Muscle layer of duodenum (tissue), 2 donors: ENCODE measurements at regions not wholly inside any gene's neighbourhood (a gene's known extent, or its start where the extent isn't known, plus 50 kb on each side); places are given as distances from the start of the nearest gene placed in this dataset.

Experiments used
- H3K27ac ChIP-seq: one replicate; pipeline ENCODE4 v1.7.0; 2013; ENCODE audit warnings: mild to moderate bottlenecking, low read length
- H3K27me3 ChIP-seq: one replicate; pipeline ENCODE4 v1.7.0; 2013; ENCODE audit warnings: low read depth, mild to moderate bottlenecking, control low read depth, low read length
- H3K36me3 ChIP-seq, 2 donors: one replicate each; pipeline ENCODE4 v1.7.0; 2013; ENCODE audit warnings: low read length in 2 of 2, control low read depth in 1 of 2, mild to moderate bottlenecking in 1 of 2; ENCODE audit not compliant: insufficient read depth in 2 of 2, control insufficient read depth in 1 of 2
- H3K4me1 ChIP-seq, 2 donors: one replicate each; pipeline ENCODE4 v1.7.0; 2013; ENCODE audit warnings: low read length in 2 of 2, mild to moderate bottlenecking in 2 of 2, control low read depth in 1 of 2, moderate library complexity in 1 of 2; ENCODE audit not compliant: insufficient read depth in 2 of 2, control insufficient read depth in 1 of 2
- H3K4me3 ChIP-seq, 2 donors: one replicate each; pipeline ENCODE4 v1.7.0; 2013; ENCODE audit warnings: low read length in 2 of 2, low read depth in 1 of 2, mild to moderate bottlenecking in 1 of 2
- H3K9me3 ChIP-seq, 2 donors: one replicate each; pipeline ENCODE4 v1.7.0; 2013; ENCODE audit warnings: low read length in 2 of 2, control low read depth in 1 of 2, mild to moderate bottlenecking in 1 of 2; ENCODE audit not compliant: control insufficient read depth in 1 of 2
- donor health status: healthy.

GRCh38 chr3:159447841-159448240 lies 540.8 kb upstream of the IL12A start:
- Histone ChIP-seq H3K36me3 (no peaks in the 10 kb centered on the region), H3K4me3 (no peak overlapping the region), H3K4me1 (no peaks in the 10 kb centered on the region), H3K9me3 (no peaks in the 10 kb centered on the region), H3K27me3 (no peaks in the 10 kb centered on the region), H3K27ac (no peak overlapping the region)

- H3K27ac ChIP-seq = no peak overlapping the region
- no peaks in the 10 kb centered on the region for H3K36me3 ChIP-seq
- no peaks in the 10 kb centered on the region for H3K9me3 ChIP-seq
Measured at GRCh38 chr3:159448902-159449301, 539.7 kb upstream of the IL12A start.

GRCh38 chr3:159451067-159451466 lies 537.6 kb upstream of the IL12A start:
- H3K4me1 ChIP-seq = no peaks in the 10 kb centered on the region
- H3K36me3 ChIP-seq = no peaks in the 10 kb centered on the region
- H3K27ac ChIP-seq = no peak overlapping the region
- no peak overlapping the region for H3K4me3 ChIP-seq
- no peaks in the 10 kb centered on the region for H3K9me3 ChIP-seq
- no peaks in the 10 kb centered on the region for H3K27me3 ChIP-seq

More at GRCh38 chr3:159448902-159449301, 539.7 kb upstream of the IL12A start:
- H3K27me3 ChIP-seq = no peaks in the 10 kb centered on the region
- H3K4me1 ChIP-seq = no peaks in the 10 kb centered on the region
- no peak overlapping the region for H3K4me3 ChIP-seq

GRCh38 chr3:159451482-159451881 lies 537.2 kb upstream of the IL12A start:
- no peak overlapping the region for H3K4me3 ChIP-seq
- no peaks in the 10 kb centered on the region for H3K36me3 ChIP-seq
- no peak overlapping the region for H3K27ac ChIP-seq

GRCh38 chr3:159453036-159453435 lies 535.6 kb upstream of the IL12A start:
- Histone ChIP-seq H3K4me1 (no peaks in the 10 kb centered on the region), H3K27ac (no peak overlapping the region), H3K36me3 (no peaks in the 10 kb centered on the region), H3K4me3 (no peak overlapping the region), H3K27me3 (no peaks in the 10 kb centered on the region), H3K9me3 (no peaks in the 10 kb centered on the region)

More at GRCh38 chr3:159451482-159451881, 537.2 kb upstream of the IL12A start:
- H3K9me3 ChIP-seq = no peaks in the 10 kb centered on the region
- H3K4me1 ChIP-seq = no peaks in the 10 kb centered on the region
- no peaks in the 10 kb centered on the region for H3K27me3 ChIP-seq

- H3K4me3 ChIP-seq = no peak overlapping the region
- H3K27ac ChIP-seq = no peak overlapping the region
- H3K4me1 ChIP-seq = no peaks in the 10 kb centered on the region
- H3K36me3 ChIP-seq = no peaks in the 10 kb centered on the region
- no peaks in the 10 kb centered on the region for H3K9me3 ChIP-seq
- no peaks in the 10 kb centered on the region for H3K27me3 ChIP-seq
Measured at GRCh38 chr3:159453945-159454344, 534.7 kb upstream of the IL12A start.

- Histone ChIP-seq H3K27me3 (no peaks in the 10 kb centered on the region), H3K27ac (no peak overlapping the region), H3K4me3 (no peak overlapping the region), H3K36me3 (no peaks in the 10 kb centered on the region), H3K9me3 (no peaks in the 10 kb centered on the region), H3K4me1 (no peaks in the 10 kb centered on the region)
Measured at GRCh38 chr3:159455741-159456181, 532.9 kb upstream of the IL12A start.

- H3K27me3 ChIP-seq = no peaks in the 10 kb centered on the region
- no peaks in the 10 kb centered on the region for H3K36me3 ChIP-seq
- no peak overlapping the region for H3K4me3 ChIP-seq
- H3K4me1 ChIP-seq = no peaks in the 10 kb centered on the region
- H3K27ac ChIP-seq = no peak overlapping the region
- H3K9me3 ChIP-seq = no peaks in the 10 kb centered on the region
Measured at GRCh38 chr3:159458010-159458409, 530.6 kb upstream of the IL12A start.

- Histone ChIP-seq H3K27me3 (no peaks in the 10 kb centered on the region), H3K4me3 (no peak overlapping the region), H3K36me3 (no peaks in the 10 kb centered on the region), H3K9me3 (no peaks in the 10 kb centered on the region), H3K27ac (no peak overlapping the region), H3K4me1 (no peaks in the 10 kb centered on the region)
Measured at GRCh38 chr3:159458982-159459381, 529.7 kb upstream of the IL12A start.

GRCh38 chr3:159472611-159473010 lies 516.0 kb upstream of the IL12A start:
- H3K4me1 ChIP-seq = no peaks in the 10 kb centered on the region
- no peak overlapping the region for H3K27ac ChIP-seq
- H3K4me3 ChIP-seq = no peak overlapping the region
- no peaks in the 10 kb centered on the region for H3K9me3 ChIP-seq
- H3K27me3 ChIP-seq = no peaks in the 10 kb centered on the region
- H3K36me3 ChIP-seq = no peaks in the 10 kb centered on the region

GRCh38 chr3:159473206-159473605 lies 515.4 kb upstream of the IL12A start:
- Histone ChIP-seq H3K36me3 (no peaks in the 10 kb centered on the region), H3K4me3 (no peak overlapping the region), H3K27me3 (no peaks in the 10 kb centered on the region), H3K9me3 (peaks cover 0 to 3% of the 10 kb centered on the region in 2 donors), H3K27ac (no peak overlapping the region), H3K4me1 (no peaks in the 10 kb centered on the region)

- no peaks in the 10 kb centered on the region for H3K27me3 ChIP-seq
- peaks cover 0 to 8% of the 10 kb centered on the region in 2 donors for H3K9me3 ChIP-seq
- H3K4me1 ChIP-seq = no peaks in the 10 kb centered on the region
- no peak overlapping the region for H3K27ac ChIP-seq
- H3K4me3 ChIP-seq = no peak overlapping the region
- H3K36me3 ChIP-seq = no peaks in the 10 kb centered on the region
Measured at GRCh38 chr3:159480046-159480445, 508.6 kb upstream of the IL12A start.
